MM.1S (cell line): ENCODE measurements at regions not wholly inside any gene's neighbourhood (a gene's known extent, or its start where the extent isn't known, plus 50 kb on each side); places are given as distances from the start of the nearest gene placed in this dataset.

Experiments used
- EZH2 ChIP-seq: fragments of 300-600 bp; sonication (generic); optimal IDR thresholded peaks from 2 replicates; pipeline ENCODE3; 2017; ENCODE audit warnings: low read depth, mild to moderate bottlenecking, antibody characterized with exemption, low read length, mixed read lengths
- EZH2phosphoT487 ChIP-seq: fragments of 300-600 bp; sonication (generic); IDR thresholded peaks from 2 replicates; pipeline ENCODE4 v1.6.1; 2018; ENCODE audit warnings: antibody characterized with exemption, low read length
- TF ChIP-seq, protein P1 (sequence below): fragments of 300-600 bp; sonication (generic); IDR thresholded peaks from 2 replicates; pipeline ENCODE4 v1.5.1; 2016; ENCODE audit warnings: antibody characterized with exemption, low read length, mixed read lengths

DNA sequence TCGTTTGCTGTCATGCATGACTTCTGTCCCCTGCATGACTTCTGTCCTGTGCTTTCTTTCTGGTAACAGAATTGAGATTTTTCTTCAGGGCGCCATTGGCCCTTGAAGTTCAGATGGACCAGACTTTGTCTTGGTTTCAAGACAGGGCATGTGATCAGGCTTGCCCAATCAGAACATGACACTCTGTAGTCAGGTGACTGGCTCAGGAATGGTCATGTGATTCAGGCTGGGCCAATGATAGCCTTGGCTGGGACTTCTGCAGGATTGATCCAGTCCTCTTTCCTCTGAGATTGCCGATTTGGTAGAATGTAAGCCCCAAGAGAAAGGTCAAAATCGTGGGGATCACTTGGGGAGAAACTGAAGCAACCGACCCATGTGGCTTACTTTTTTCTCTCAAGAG, 90.5 kb upstream of the ALX4 start:
- no peak for TF ChIP-seq EZH2
- TF ChIP-seq, protein P1, sequence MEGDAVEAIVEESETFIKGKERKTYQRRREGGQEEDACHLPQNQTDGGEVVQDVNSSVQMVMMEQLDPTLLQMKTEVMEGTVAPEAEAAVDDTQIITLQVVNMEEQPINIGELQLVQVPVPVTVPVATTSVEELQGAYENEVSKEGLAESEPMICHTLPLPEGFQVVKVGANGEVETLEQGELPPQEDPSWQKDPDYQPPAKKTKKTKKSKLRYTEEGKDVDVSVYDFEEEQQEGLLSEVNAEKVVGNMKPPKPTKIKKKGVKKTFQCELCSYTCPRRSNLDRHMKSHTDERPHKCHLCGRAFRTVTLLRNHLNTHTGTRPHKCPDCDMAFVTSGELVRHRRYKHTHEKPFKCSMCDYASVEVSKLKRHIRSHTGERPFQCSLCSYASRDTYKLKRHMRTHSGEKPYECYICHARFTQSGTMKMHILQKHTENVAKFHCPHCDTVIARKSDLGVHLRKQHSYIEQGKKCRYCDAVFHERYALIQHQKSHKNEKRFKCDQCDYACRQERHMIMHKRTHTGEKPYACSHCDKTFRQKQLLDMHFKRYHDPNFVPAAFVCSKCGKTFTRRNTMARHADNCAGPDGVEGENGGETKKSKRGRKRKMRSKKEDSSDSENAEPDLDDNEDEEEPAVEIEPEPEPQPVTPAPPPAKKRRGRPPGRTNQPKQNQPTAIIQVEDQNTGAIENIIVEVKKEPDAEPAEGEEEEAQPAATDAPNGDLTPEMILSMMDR: no peak
- no peak for TF ChIP-seq EZH2phosphoT487
